Fibroblast of villous mesenchyme (primary cell): ENCODE measurements at regions not wholly inside any gene's neighbourhood (a gene's known extent, or its start where the extent isn't known, plus 50 kb on each side); places are given as distances from the start of the nearest gene placed in this dataset.
"Not testable (repeated sequence)": the region's sequence is repeated elsewhere in the genome, so short reads cannot be mapped to it uniquely, and the experiment has no call there.

Source experiments
- DNase-seq: peaks from one replicate; pipeline ENCODE4 v3.0.0-alpha.2; 2010; ENCODE audit warnings: low read depth
- H3K4me3 ChIP-seq: 2 replicates; pipeline ENCODE4 v1.5.1; 2011; ENCODE audit warnings: low read depth, mild to moderate bottlenecking, low read length
- TF ChIP-seq, protein P1 (sequence below): IDR thresholded peaks from 2 replicates; pipeline ENCODE4 v1.5.1; 2012; ENCODE audit warnings: low read depth, mild to moderate bottlenecking, low read length; ENCODE audit not compliant: insufficient read depth

DNA sequence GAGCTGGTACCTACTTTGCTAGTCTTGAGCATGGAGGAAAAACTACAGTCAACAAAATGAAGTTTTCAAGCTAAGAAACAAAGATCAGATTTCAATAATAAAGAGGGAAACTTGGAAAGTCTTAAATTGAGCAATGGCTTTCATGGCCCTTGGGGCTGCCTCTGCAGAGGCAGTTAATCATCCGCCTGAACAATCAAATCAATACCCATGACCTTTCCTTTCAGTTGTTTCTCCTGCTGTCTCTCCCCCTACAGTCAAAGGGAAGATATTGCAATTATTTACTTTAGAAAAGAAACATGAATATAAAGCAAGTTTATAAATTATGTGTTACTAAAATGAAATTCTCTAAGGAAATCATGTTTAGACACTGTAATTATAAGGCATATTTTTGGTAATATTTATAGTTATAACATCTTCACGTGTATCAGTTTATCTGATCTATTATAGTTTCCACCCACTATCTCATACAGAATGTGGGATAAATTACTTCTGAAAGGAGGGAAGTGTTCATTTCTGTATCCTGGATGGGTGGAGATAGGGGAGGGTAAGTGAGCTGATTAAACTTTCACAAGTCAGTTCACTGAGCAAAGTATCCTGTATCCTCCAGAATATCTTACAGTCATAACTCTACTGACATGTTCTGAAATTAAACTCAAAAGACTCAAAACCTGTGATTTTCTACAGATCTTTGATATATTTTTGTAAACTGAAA, 72.4 kb upstream of the TSC22D1 start:
- TF ChIP-seq, protein P1, sequence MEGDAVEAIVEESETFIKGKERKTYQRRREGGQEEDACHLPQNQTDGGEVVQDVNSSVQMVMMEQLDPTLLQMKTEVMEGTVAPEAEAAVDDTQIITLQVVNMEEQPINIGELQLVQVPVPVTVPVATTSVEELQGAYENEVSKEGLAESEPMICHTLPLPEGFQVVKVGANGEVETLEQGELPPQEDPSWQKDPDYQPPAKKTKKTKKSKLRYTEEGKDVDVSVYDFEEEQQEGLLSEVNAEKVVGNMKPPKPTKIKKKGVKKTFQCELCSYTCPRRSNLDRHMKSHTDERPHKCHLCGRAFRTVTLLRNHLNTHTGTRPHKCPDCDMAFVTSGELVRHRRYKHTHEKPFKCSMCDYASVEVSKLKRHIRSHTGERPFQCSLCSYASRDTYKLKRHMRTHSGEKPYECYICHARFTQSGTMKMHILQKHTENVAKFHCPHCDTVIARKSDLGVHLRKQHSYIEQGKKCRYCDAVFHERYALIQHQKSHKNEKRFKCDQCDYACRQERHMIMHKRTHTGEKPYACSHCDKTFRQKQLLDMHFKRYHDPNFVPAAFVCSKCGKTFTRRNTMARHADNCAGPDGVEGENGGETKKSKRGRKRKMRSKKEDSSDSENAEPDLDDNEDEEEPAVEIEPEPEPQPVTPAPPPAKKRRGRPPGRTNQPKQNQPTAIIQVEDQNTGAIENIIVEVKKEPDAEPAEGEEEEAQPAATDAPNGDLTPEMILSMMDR, result peak; percentile 50
- DNase-seq, result peak; percentile 54
- H3K4me3 ChIP-seq, result no peak overlapping the region

- not testable (repeated sequence) for DNase-seq, H3K4me3 ChIP-seq
Observed at GRCh38 chr13:44647560-44647959, 71.4 kb upstream of the TSC22D1 start.

- DNase-seq, result no peak
- TF ChIP-seq, protein P1, result no peak
- no peak overlapping the region for H3K4me3 ChIP-seq
Observed at GRCh38 chr13:44646044-44646443, 69.9 kb upstream of the TSC22D1 start.

DNA sequence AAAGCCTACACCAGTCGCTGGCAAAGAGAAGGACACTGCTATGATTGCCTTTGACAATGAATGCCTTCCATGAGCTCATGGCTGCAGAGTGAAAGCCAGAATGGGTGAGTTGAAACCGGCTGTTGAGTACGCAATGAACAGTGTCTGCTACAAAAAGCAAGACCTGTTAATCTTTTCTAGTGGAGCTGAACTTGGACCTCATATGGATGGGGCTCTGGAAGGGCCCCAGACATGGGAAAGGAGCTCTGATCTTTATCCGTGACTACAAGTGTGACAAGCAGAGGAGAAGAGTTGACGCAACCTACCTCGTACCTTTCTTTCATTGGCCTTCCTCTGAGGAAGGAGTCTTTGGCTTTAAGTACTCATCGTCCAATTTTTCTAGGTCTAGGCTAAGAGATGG, 67.1 kb upstream of the TSC22D1 start:
- TF ChIP-seq, protein P1, result no peak
- DNase-seq, result no peak
- no peak overlapping the region for H3K4me3 ChIP-seq

DNA sequence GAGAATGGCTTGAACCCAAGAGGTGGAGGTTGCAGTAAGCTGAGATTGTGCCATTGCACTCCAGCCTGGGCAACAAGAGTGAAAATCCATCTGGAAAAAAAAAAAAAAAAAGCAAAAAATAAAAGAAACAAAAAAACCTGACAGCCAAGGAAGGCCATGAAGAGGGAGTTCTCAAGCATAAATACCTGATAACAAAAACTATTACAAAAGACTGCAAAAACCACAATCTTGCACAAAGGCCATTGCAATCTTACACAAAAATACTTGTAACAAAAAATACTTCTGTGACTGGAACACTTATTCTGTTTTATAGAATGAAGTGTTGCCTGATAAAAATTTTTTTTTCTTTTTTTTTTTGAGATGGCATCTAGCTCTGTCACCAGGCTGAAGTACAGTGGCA, 61.5 kb upstream of the TSC22D1 start:
- no peak for DNase-seq
- TF ChIP-seq, protein P1, result no peak

DNA sequence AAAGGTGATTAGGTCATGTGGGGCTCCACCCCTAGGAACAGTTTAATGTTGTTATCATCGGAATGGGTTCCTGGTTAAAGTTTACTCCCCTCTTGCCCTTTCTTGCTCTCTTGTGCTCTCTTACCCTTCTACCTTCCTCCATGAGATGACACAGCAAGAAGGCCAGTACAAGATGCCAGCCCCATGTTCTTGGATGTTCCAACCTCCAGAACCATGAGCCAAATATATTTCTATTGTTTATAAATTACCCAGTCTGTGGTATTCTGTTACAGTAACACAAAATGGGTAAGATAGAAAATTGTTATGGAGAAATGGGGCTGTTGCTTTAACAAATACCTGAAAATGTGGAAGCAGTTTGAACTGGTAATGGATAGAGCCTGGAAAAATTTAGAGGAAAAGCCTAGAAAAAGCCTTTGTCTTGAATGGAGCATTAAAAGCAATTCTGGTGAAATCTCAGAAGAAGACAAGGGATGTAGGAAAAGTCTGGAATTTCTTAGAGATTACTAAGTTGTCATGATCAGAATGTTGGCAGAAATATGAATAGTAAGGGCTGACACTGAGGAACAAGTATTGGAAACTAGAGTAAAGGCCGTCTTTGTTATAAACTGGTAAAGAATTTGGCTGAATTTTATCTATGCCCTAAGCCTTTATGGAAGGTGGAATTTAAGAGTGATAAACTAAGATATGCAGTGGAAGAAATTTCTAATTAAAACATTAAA, 53.5 kb upstream of the TSC22D1 start:
- TF ChIP-seq, protein P1, result no peak
- H3K4me3 ChIP-seq, result no peak overlapping the region
- no peak for DNase-seq

More for the DNA sequence above, 61.5 kb upstream of the TSC22D1 start:
- no peak overlapping the region for H3K4me3 ChIP-seq

- DNase-seq, H3K4me3 ChIP-seq: not testable (repeated sequence)
Observed at GRCh38 chr13:44628826-44629225, 52.7 kb upstream of the TSC22D1 start.

DNA sequence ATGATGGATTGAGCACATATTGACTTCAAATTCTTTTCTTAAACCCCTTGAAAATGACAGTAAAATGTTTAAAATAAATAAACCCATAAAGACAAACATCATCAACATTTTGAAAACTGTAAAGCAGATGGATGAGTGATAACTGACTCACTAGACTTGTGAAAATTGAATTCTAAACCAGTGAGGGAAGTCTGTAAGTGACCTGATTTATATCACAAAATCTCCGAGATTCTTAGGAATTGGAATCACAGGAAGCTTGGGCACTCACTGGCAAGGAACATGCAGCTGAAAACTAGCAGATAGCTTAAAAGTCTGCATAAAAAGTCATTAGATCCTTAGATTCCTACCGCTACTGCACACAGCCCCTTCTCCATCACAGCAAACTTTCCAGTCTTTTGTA, 51.3 kb upstream of the TSC22D1 start:
- H3K4me3 ChIP-seq, result no peak overlapping the region
- TF ChIP-seq, protein P1, result no peak
- DNase-seq, result no peak
